ENCODE measurements at regions not wholly inside any gene's neighbourhood (a gene's known extent, or its start where the extent isn't known, plus 50 kb on each side); places are given as distances from the start of the nearest gene placed in this dataset.

DNA sequence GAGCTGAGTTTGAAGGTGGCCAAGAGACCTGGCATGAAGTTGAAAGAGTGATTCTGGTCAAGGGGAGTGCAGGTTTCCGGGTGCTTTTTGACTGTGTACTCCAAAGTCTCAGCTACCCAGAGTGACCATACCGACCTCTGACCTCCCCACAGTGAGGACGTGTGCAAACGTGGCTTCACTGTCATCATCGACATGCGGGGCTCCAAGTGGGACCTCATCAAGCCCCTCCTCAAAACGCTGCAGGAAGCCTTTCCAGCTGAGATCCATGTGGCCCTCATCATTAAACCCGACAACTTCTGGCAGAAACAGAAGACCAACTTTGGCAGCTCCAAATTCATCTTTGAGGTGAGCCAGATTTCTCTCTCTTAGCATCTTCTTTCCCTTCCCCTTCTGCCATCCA is 272.4 kb upstream of the ROPN1 start:
- H3K9ac ChIP-seq: no peak overlapping the region
- TF ChIP-seq, protein P1, sequence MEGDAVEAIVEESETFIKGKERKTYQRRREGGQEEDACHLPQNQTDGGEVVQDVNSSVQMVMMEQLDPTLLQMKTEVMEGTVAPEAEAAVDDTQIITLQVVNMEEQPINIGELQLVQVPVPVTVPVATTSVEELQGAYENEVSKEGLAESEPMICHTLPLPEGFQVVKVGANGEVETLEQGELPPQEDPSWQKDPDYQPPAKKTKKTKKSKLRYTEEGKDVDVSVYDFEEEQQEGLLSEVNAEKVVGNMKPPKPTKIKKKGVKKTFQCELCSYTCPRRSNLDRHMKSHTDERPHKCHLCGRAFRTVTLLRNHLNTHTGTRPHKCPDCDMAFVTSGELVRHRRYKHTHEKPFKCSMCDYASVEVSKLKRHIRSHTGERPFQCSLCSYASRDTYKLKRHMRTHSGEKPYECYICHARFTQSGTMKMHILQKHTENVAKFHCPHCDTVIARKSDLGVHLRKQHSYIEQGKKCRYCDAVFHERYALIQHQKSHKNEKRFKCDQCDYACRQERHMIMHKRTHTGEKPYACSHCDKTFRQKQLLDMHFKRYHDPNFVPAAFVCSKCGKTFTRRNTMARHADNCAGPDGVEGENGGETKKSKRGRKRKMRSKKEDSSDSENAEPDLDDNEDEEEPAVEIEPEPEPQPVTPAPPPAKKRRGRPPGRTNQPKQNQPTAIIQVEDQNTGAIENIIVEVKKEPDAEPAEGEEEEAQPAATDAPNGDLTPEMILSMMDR (conservative IDR thresholded peaks at IDR 0.05; ENCODE audit: low read depth, low read length): no peak

DNA sequence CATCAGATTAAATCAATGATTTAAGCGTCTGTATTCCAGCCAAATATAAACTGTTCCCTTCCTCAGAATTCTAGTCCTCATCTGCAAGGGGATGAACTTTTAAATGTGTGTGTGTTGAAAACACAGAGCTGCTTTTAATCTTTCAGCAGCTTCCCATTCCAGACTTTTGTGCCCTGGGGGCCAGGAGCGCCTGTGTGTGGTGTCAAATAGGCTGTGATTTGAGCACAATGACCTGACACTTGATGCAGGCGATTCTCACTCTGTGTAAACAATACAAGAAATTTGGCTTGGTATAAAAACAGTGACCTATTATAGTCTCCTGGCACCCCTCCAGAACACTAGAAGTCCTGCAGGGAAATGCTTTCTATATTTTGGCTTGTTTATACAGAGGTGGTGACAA is 274.6 kb upstream of the ROPN1 start:
- H3K4me2 ChIP-seq: no peak overlapping the region
- H2AFZ ChIP-seq (ENCODE audit: low read depth): no peak overlapping the region
- no peak overlapping the region for H3K4me3 ChIP-seq (IDR thresholded peaks at IDR 0.05; ENCODE audit: insufficient read depth, low read depth, low read length)
- no peak overlapping the region for H3K27ac ChIP-seq
- no peaks in the 10 kb centered on the region for H4K20me1 ChIP-seq (ENCODE audit: insufficient read depth)
- no peak overlapping the region for H3K9ac ChIP-seq
- no peaks in the 10 kb centered on the region for H3K36me3 ChIP-seq (ENCODE audit: insufficient read depth)
- H3K27me3 ChIP-seq (ENCODE audit: insufficient read depth, low read depth): no peaks in the 10 kb centered on the region
- H3K79me2 ChIP-seq (ENCODE audit: insufficient read depth, low read depth): no peaks in the 10 kb centered on the region
- TF ChIP-seq, protein P1 (conservative IDR thresholded peaks at IDR 0.05; ENCODE audit: low read depth, low read length): no peak
- H3K4me1 ChIP-seq (ENCODE audit: low read depth, poor library complexity, severe bottlenecking): peaks cover 5% of the 10 kb centered on the region

More for the DNA sequence above, 272.4 kb upstream of the ROPN1 start:
- H3K4me3 ChIP-seq (IDR thresholded peaks at IDR 0.05; ENCODE audit: insufficient read depth, low read depth, low read length): no peak overlapping the region
- no peaks in the 10 kb centered on the region for H3K27me3 ChIP-seq (ENCODE audit: insufficient read depth, low read depth)
- no peak overlapping the region for H3K27ac ChIP-seq
- no peak overlapping the region for H3K4me2 ChIP-seq
- no peaks in the 10 kb centered on the region for H3K79me2 ChIP-seq (ENCODE audit: insufficient read depth, low read depth)
- no peaks in the 10 kb centered on the region for H4K20me1 ChIP-seq (ENCODE audit: insufficient read depth)
- peaks cover 5% of the 10 kb centered on the region for H3K4me1 ChIP-seq (ENCODE audit: low read depth, poor library complexity, severe bottlenecking)
- no peak overlapping the region for H2AFZ ChIP-seq (ENCODE audit: low read depth)
- no peaks in the 10 kb centered on the region for H3K36me3 ChIP-seq (ENCODE audit: insufficient read depth)

DNA sequence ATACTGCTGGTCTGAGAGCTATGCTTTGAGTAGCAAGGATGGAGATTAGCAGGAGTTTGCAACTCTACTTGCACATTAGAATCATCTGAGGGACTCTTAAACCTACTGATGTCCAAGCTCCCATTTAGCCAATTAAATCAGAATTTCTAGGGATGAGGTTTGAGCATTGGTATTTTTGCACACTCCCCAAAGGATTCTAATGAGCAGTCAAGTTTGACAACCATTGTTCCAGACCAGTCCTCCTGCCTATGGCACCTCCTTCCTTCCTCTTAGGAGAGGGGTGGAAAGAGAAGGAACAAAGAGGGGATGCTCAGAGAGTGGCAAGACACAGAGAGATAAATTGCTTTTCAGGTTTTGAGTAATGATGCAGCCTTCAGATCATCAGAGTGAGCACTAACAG is 275.5 kb upstream of the ROPN1 start:
- TF ChIP-seq, protein P1 (conservative IDR thresholded peaks at IDR 0.05; ENCODE audit: low read depth, low read length): no peak
- H3K4me3 ChIP-seq (IDR thresholded peaks at IDR 0.05; ENCODE audit: insufficient read depth, low read depth, low read length): no peak overlapping the region
- peaks cover 5% of the 10 kb centered on the region for H3K4me1 ChIP-seq (ENCODE audit: low read depth, poor library complexity, severe bottlenecking)
- no peaks in the 10 kb centered on the region for H4K20me1 ChIP-seq (ENCODE audit: insufficient read depth)
- no peak overlapping the region for H3K4me2 ChIP-seq
- H3K79me2 ChIP-seq (ENCODE audit: insufficient read depth, low read depth): no peaks in the 10 kb centered on the region
- no peaks in the 10 kb centered on the region for H3K36me3 ChIP-seq (ENCODE audit: insufficient read depth)
- no peak overlapping the region for H2AFZ ChIP-seq (ENCODE audit: low read depth)
- no peak overlapping the region for H3K27ac ChIP-seq
- no peak overlapping the region for H3K9ac ChIP-seq
- H3K27me3 ChIP-seq (ENCODE audit: insufficient read depth, low read depth): no peaks in the 10 kb centered on the region

- Histone ChIP-seq H2AFZ (ENCODE audit: low read depth) (no peak overlapping the region), H3K9ac (no peak overlapping the region), H3K36me3 (ENCODE audit: insufficient read depth) (no peaks in the 10 kb centered on the region), H3K79me2 (ENCODE audit: insufficient read depth, low read depth) (no peaks in the 10 kb centered on the region), H3K27ac (no peak overlapping the region), H3K4me1 (ENCODE audit: low read depth, poor library complexity, severe bottlenecking) (peaks cover 1% of the 10 kb centered on the region), H3K4me3 (IDR thresholded peaks at IDR 0.05; ENCODE audit: insufficient read depth, low read depth, low read length) (no peak overlapping the region), H3K4me2 (no peak overlapping the region), H4K20me1 (ENCODE audit: insufficient read depth) (no peaks in the 10 kb centered on the region), H3K27me3 (ENCODE audit: insufficient read depth, low read depth) (no peaks in the 10 kb centered on the region)
- TF ChIP-seq, protein P1 (conservative IDR thresholded peaks at IDR 0.05; ENCODE audit: low read depth, low read length): no peak
Observed at GRCh38 chr3:124268355-124268754, 276.4 kb upstream of the ROPN1 start.

Measured in KMS-11 (cell line).